ENCODE measurements at regions not wholly inside any gene's neighbourhood (a gene's known extent, or its start where the extent isn't known, plus 50 kb on each side); places are given as distances from the start of the nearest gene placed in this dataset.
"Not testable (repeated sequence)": the region's sequence is repeated elsewhere in the genome, so short reads cannot be mapped to it uniquely, and the experiment has no call there.

- TF ChIP-seq CTCF (IDR thresholded peaks at IDR 0.05; ENCODE audit: insufficient read depth, low read length, poor library complexity, severe bottlenecking); EZH2phosphoT487 (conservative IDR thresholded peaks at IDR 0.05; ENCODE audit: low read length): not testable (repeated sequence)
These were observed 171.1 kb downstream of the CAVIN4 start for GRCh38 chr9:100748930-100749329.

Data from SU-DHL-6 (cell line).